Spinal cord (tissue), 9 donors: ENCODE measurements at regions not wholly inside any gene's neighbourhood (a gene's known extent, or its start where the extent isn't known, plus 50 kb on each side); places are given as distances from the start of the nearest gene placed in this dataset.

Experiments
- DNase-seq, 6 donors: peaks; one replicate each; pipeline versions ENCODE4 v3.0.0 to v3.0.0-alpha.2; 2013 to 2015; ENCODE audit warnings: low spot score in 6 of 6, low read depth in 4 of 6
- H3K27ac ChIP-seq: one replicate; pipeline ENCODE4 v1.5.1; 2013; ENCODE audit warnings: low read depth, low read length, control low read depth
- H3K27me3 ChIP-seq: one replicate; pipeline ENCODE4 v1.6.1; 2013; ENCODE audit warnings: low read length; ENCODE audit not compliant: control insufficient read depth, insufficient read depth
- H3K36me3 ChIP-seq: one replicate; pipeline ENCODE4 v1.6.1; 2013; ENCODE audit warnings: low read length; ENCODE audit not compliant: control insufficient read depth, insufficient read depth
- H3K4me1 ChIP-seq: one replicate; pipeline ENCODE4 v1.6.1; 2013; ENCODE audit warnings: low read length; ENCODE audit not compliant: control insufficient read depth, insufficient read depth
- H3K4me3 ChIP-seq: one replicate; pipeline ENCODE4 v1.5.1; 2013; ENCODE audit warnings: low read depth, low read length, control low read depth
- H3K9me3 ChIP-seq: one replicate; pipeline ENCODE4 v1.6.1; 2013; ENCODE audit warnings: low read length; ENCODE audit not compliant: control insufficient read depth, insufficient read depth
- WGBS: methylation state at CpG from one replicate; pipeline ENCODE4 v1.1.5; 2013; ENCODE audit warnings: missing lambda C conversion rate; ENCODE audit not compliant: insufficient coverage; 5-methylcytosine and 5-hydroxymethylcytosine counted together
- donor health status: healthy.

GRCh38 chr4:141810038-141810711 is 173.8 kb downstream of the IL15 start:
- 38% methylated on average over 2 of the region's 5 CpGs for WGBS
- H3K9me3 ChIP-seq = no peaks in the 10 kb centered on the region
- DNase-seq = peak in 1 of 6 donors; percentile 42
- H3K4me1 ChIP-seq = no peaks in the 10 kb centered on the region
- H3K4me3 ChIP-seq = no peak overlapping the region
- H3K36me3 ChIP-seq = no peaks in the 10 kb centered on the region
- no peaks in the 10 kb centered on the region for H3K27me3 ChIP-seq
- no peak overlapping the region for H3K27ac ChIP-seq

DNA sequence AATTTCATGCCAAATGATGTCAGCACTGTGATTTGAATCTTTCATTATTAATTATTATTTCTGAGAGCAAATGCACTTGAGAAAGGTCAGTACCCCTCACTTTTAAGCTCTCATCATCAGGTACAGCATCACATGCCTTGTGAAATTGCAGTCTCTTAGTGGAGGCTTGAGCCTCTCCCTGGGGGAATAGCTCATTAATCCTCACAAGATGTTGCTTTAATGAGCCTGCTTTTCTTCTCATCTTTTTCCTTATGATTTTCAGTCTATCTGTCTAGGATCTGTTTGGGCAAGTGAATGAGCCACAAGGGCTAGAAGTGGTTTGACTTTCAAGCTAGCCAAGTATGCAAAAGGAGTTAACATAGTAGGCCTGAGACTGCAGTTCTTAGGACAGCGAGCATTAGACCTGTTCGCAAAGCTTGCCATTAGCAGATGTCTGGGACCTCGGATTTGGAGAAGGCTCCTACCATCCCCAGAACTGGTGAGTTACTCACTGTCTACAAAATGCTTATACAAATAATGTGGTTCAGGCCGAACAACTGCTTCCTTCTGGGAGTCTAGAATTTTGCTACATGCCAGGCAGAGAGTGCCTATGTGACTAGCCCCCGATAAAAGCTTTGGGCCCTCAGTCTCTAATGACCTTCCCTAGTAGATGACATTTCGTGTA is 174.5 kb downstream of the IL15 start:
- H3K4me3 ChIP-seq = no peak overlapping the region
- 95% methylated on average over 4 of the region's 6 CpGs for WGBS
- peaks cover 2% of the 10 kb centered on the region for H3K9me3 ChIP-seq
- H3K27me3 ChIP-seq = no peaks in the 10 kb centered on the region
- H3K27ac ChIP-seq = no peak overlapping the region
- no peaks in the 10 kb centered on the region for H3K4me1 ChIP-seq
- H3K36me3 ChIP-seq = no peaks in the 10 kb centered on the region
- no peak for DNase-seq

- H3K27ac ChIP-seq = no peak overlapping the region
- peaks cover 4% of the 10 kb centered on the region for H3K9me3 ChIP-seq
- no peaks in the 10 kb centered on the region for H3K36me3 ChIP-seq
- H3K4me3 ChIP-seq = no peak overlapping the region
- no peaks in the 10 kb centered on the region for H3K4me1 ChIP-seq
- DNase-seq = no peak
- H3K27me3 ChIP-seq = no peaks in the 10 kb centered on the region
These were observed 175.8 kb downstream of the IL15 start for GRCh38 chr4:141812158-141812557.

- Histone ChIP-seq H3K9me3 (peaks cover 4% of the 10 kb centered on the region), H3K27me3 (no peaks in the 10 kb centered on the region), H3K27ac (no peak overlapping the region), H3K36me3 (no peaks in the 10 kb centered on the region), H3K4me3 (no peak overlapping the region), H3K4me1 (no peaks in the 10 kb centered on the region)
- DNase-seq = no peak
These were observed 178.1 kb downstream of the IL15 start for GRCh38 chr4:141814499-141814898.

- no peak for DNase-seq
- no peaks in the 10 kb centered on the region for H3K36me3 ChIP-seq
- 94% methylated on average over 3 of the region's 3 CpGs for WGBS
- H3K27me3 ChIP-seq = no peaks in the 10 kb centered on the region
- H3K4me3 ChIP-seq = no peak overlapping the region
- H3K9me3 ChIP-seq = peaks cover 4% of the 10 kb centered on the region
- H3K4me1 ChIP-seq = no peaks in the 10 kb centered on the region
- no peak overlapping the region for H3K27ac ChIP-seq
These were observed 179.3 kb downstream of the IL15 start for GRCh38 chr4:141815646-141816045.

GRCh38 chr4:141826260-141826659 is 189.9 kb downstream of the IL15 start:
- no peaks in the 10 kb centered on the region for H3K9me3 ChIP-seq
- no peak overlapping the region for H3K4me3 ChIP-seq
- no peak for DNase-seq
- no CpG with 5 or more reads among the region's 1 CpG for WGBS
- H3K27me3 ChIP-seq = no peaks in the 10 kb centered on the region
- H3K36me3 ChIP-seq = no peaks in the 10 kb centered on the region
- H3K27ac ChIP-seq = no peak overlapping the region
- H3K4me1 ChIP-seq = no peaks in the 10 kb centered on the region

GRCh38 chr4:141833209-141833608 is 196.8 kb downstream of the IL15 start:
- no peaks in the 10 kb centered on the region for H3K9me3 ChIP-seq
- no peaks in the 10 kb centered on the region for H3K4me1 ChIP-seq
- H3K27ac ChIP-seq = no peak overlapping the region
- no peak overlapping the region for H3K4me3 ChIP-seq
- 100% methylated on average over 3 of the region's 4 CpGs for WGBS
- no peaks in the 10 kb centered on the region for H3K36me3 ChIP-seq
- no peak for DNase-seq
- no peaks in the 10 kb centered on the region for H3K27me3 ChIP-seq

DNA sequence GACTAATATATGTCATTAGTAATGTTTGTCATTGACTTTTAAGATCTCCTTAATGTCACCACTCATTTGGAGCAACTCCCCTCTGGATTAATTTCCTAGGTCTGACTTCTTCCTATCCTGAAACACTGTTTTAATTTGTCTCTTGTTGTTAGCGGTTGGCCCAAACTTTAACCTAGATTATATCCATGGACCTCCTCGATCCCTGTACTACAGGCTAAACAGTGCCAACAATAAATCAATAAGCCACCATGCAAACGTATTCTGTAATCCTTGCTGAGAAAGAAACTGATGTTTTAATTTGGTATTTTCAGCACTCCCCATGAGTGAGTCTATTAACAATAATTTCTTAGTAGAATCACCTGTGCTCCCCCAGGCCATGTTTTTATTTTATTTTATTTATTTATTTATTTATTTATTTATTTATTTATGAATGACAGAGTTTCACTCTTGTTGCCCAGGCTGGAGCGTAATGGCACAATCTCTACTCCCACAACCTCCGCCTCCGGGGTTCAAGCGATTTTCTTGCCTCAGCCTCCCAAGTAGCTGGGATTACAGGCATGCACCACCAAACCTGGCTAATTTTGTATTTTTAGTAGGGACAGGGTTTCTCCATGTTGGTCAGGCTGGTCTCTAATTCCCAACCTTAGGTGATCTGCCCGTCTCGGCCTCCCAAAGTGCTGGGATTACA is 204.1 kb downstream of the IL15 start:
- Histone ChIP-seq H3K4me1 (no peaks in the 10 kb centered on the region), H3K36me3 (no peaks in the 10 kb centered on the region), H3K27me3 (no peaks in the 10 kb centered on the region), H3K9me3 (no peaks in the 10 kb centered on the region), H3K4me3 (no peak overlapping the region), H3K27ac (no peak overlapping the region)
- WGBS = 94% methylated on average over 3 of the region's 9 CpGs
- no peak for DNase-seq

GRCh38 chr4:141843136-141843535 is 206.8 kb downstream of the IL15 start:
- Histone ChIP-seq H3K4me3 (no peak overlapping the region), H3K36me3 (no peaks in the 10 kb centered on the region), H3K4me1 (no peaks in the 10 kb centered on the region), H3K27ac (no peak overlapping the region), H3K27me3 (no peaks in the 10 kb centered on the region), H3K9me3 (no peaks in the 10 kb centered on the region)
- no peak for DNase-seq
- 100% methylated on average over 1 of the region's 2 CpGs for WGBS

DNA sequence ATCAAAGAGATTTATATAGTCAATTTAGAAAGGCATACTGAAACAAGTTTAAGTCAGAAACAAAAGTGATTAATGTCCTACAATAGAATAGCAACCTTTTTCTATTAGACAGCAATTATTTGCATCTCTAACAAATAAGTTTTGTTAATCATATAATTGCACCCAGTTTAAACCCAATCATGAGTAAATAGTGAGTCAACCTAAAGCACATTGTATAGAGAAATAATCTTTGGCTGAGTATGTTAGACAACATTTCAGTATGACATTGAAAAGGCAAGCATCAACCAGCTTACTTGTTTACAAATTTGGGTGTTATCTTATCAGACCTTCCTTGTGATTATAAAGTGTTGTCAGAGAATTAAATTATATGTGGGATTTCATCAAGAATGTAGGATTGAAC is 209.5 kb downstream of the IL15 start:
- H3K27ac ChIP-seq = no peak overlapping the region
- H3K9me3 ChIP-seq = no peaks in the 10 kb centered on the region
- no peaks in the 10 kb centered on the region for H3K4me1 ChIP-seq
- no peaks in the 10 kb centered on the region for H3K36me3 ChIP-seq
- DNase-seq = no peak
- no peak overlapping the region for H3K4me3 ChIP-seq
- H3K27me3 ChIP-seq = no peaks in the 10 kb centered on the region
